ENCODE measurements at regions not wholly inside any gene's neighbourhood (a gene's known extent, or its start where the extent isn't known, plus 50 kb on each side); places are given as distances from the start of the nearest gene placed in this dataset.

GRCh38 chrX:78378476-78379115 lies 51.2 kb upstream of the CYSLTR1 start:
- H3K4me2 ChIP-seq (ENCODE audit: low read length) = no peak overlapping the region
- H3F3A ChIP-seq (ENCODE audit: insufficient read depth, low read length, poor library complexity, severe bottlenecking) = no peaks in the 10 kb centered on the region
- no peak overlapping the region for H2AFZ ChIP-seq (ENCODE audit: low read depth, low read length)
- H4K20me1 ChIP-seq (ENCODE audit: insufficient read depth) = no peaks in the 10 kb centered on the region
- no peaks in the 10 kb centered on the region for H3K79me2 ChIP-seq (replicated peaks; ENCODE audit: insufficient read depth, low read length)
- H3K27me3 ChIP-seq (ENCODE audit: insufficient read depth, low read depth, low read length) = no peaks in the 10 kb centered on the region
- TF ChIP-seq REST (IDR thresholded peaks at IDR 0.05; ENCODE audit: borderline replicate concordance) = no peak
- no peak for TF ChIP-seq EZH2 (IDR thresholded peaks at IDR 0.05; ENCODE audit: borderline replicate concordance, insufficient read depth, low read length, poor library complexity, severe bottlenecking)
- no peak for TF ChIP-seq MXI1 (conservative IDR thresholded peaks at IDR 0.05; ENCODE audit: poor library complexity, severe bottlenecking)
- TF ChIP-seq EP300 (conservative IDR thresholded peaks at IDR 0.05; ENCODE audit: poor library complexity, severe bottlenecking) = no peak
- TF ChIP-seq POLR2AphosphoS5 (IDR thresholded peaks at IDR 0.05) = no peak
- TF ChIP-seq RAD21 (conservative IDR thresholded peaks at IDR 0.05) = no peak
- TF ChIP-seq, protein P1, sequence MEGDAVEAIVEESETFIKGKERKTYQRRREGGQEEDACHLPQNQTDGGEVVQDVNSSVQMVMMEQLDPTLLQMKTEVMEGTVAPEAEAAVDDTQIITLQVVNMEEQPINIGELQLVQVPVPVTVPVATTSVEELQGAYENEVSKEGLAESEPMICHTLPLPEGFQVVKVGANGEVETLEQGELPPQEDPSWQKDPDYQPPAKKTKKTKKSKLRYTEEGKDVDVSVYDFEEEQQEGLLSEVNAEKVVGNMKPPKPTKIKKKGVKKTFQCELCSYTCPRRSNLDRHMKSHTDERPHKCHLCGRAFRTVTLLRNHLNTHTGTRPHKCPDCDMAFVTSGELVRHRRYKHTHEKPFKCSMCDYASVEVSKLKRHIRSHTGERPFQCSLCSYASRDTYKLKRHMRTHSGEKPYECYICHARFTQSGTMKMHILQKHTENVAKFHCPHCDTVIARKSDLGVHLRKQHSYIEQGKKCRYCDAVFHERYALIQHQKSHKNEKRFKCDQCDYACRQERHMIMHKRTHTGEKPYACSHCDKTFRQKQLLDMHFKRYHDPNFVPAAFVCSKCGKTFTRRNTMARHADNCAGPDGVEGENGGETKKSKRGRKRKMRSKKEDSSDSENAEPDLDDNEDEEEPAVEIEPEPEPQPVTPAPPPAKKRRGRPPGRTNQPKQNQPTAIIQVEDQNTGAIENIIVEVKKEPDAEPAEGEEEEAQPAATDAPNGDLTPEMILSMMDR (IDR thresholded peaks at IDR 0.05; ENCODE audit: poor library complexity, severe bottlenecking) = no peak
- TF ChIP-seq TAF1 (IDR thresholded peaks at IDR 0.05; ENCODE audit: low read depth) = no peak
- TF ChIP-seq SMC3 (conservative IDR thresholded peaks at IDR 0.05; ENCODE audit: poor library complexity) = no peak
- no peaks in the 10 kb centered on the region for H3K9me3 ChIP-seq (ENCODE audit: low read length)
- no peaks in the 10 kb centered on the region for H3K9me2 ChIP-seq (ENCODE audit: insufficient read depth, low read length)
- no peak overlapping the region for H3K27ac ChIP-seq (ENCODE audit: low read length)
- H3K9ac ChIP-seq (ENCODE audit: low read length) = no peak overlapping the region
- no peak overlapping the region for H3K4me3 ChIP-seq (ENCODE audit: low read length)
- no peaks in the 10 kb centered on the region for H3K36me3 ChIP-seq (ENCODE audit: insufficient read depth, low read length)

Measured in neural cell (in vitro differentiated cells).